H9 (cell line): ENCODE measurements at regions not wholly inside any gene's neighbourhood (a gene's known extent, or its start where the extent isn't known, plus 50 kb on each side); places are given as distances from the start of the nearest gene placed in this dataset.

Experiments used
- DNase-seq: peaks from one replicate; pipeline ENCODE4 v3.0.0-alpha.2; 2017
- H2AFZ ChIP-seq: one replicate; pipeline ENCODE4 v1.6.1; 2013; ENCODE audit warnings: mild to moderate bottlenecking, low read length, control low read depth, moderate library complexity
- H2AK5ac ChIP-seq: 2 replicates; pipeline ENCODE4 v1.6.1; 2013; ENCODE audit warnings: low read length, control low read depth, mixed read lengths; ENCODE audit not compliant: insufficient read length
- H2BK120ac ChIP-seq: one replicate; pipeline ENCODE4 v1.6.1; 2013; ENCODE audit warnings: low read depth, mild to moderate bottlenecking, low read length, control low read depth, inconsistent platforms; ENCODE audit not compliant: poor library complexity, severe bottlenecking
- H2BK12ac ChIP-seq: 2 replicates; pipeline ENCODE4 v1.6.1; 2013; ENCODE audit warnings: low read length, control low read depth, mixed read lengths, low read depth; ENCODE audit not compliant: insufficient read length
- H2BK15ac ChIP-seq: 2 replicates; pipeline ENCODE4 v1.6.1; 2013; ENCODE audit warnings: low read depth, low read length, control low read depth
- H2BK20ac ChIP-seq: one replicate; pipeline ENCODE4 v1.6.1; 2013; ENCODE audit warnings: low read depth, mild to moderate bottlenecking, low read length, control low read depth, inconsistent platforms; ENCODE audit not compliant: poor library complexity, severe bottlenecking
- H2BK5ac ChIP-seq: 2 replicates; pipeline ENCODE4 v1.6.1; 2013; ENCODE audit warnings: low read length, control low read depth, mixed read lengths; ENCODE audit not compliant: insufficient read length
- H3K14ac ChIP-seq: 2 replicates; pipeline ENCODE4 v1.6.1; 2013; ENCODE audit warnings: low read length, control low read depth; ENCODE audit not compliant: insufficient read depth
- H3K18ac ChIP-seq: 2 replicates; pipeline ENCODE4 v1.6.1; 2013; ENCODE audit warnings: low read depth, mild to moderate bottlenecking, mixed read lengths, low read length, control low read depth; ENCODE audit not compliant: insufficient read length
- H3K23ac ChIP-seq: 2 replicates; pipeline ENCODE4 v1.6.1; 2013; ENCODE audit warnings: low read length, control low read depth, mixed read lengths, low read depth; ENCODE audit not compliant: insufficient read length
- H3K23me2 ChIP-seq: 2 replicates; pipeline ENCODE4 v1.6.1; 2013; ENCODE audit warnings: low read depth, mild to moderate bottlenecking, mixed read lengths, low read length, control low read depth; ENCODE audit not compliant: insufficient read length, poor library complexity, severe bottlenecking
- H3K27ac ChIP-seq: 2 replicates; pipeline ENCODE4 v1.5.1; 2013; ENCODE audit warnings: low read length, control low read depth, mixed read lengths, low read depth; ENCODE audit not compliant: insufficient read length
- H3K27me3 ChIP-seq: 2 replicates; pipeline ENCODE4 v1.6.1; 2013; ENCODE audit warnings: low read length, control low read depth, inconsistent platforms; ENCODE audit not compliant: insufficient read depth
- H3K4ac ChIP-seq: 2 replicates; pipeline ENCODE4 v1.6.1; 2013; ENCODE audit warnings: low read depth, mild to moderate bottlenecking, control low read depth, inconsistent platforms, low read length, moderate library complexity
- H3K4me1 ChIP-seq: 2 replicates; pipeline ENCODE4 v1.6.1; 2013; ENCODE audit warnings: low read length, control low read depth, inconsistent platforms; ENCODE audit not compliant: insufficient read depth
- H3K4me2 ChIP-seq: 2 replicates; pipeline ENCODE4 v1.6.1; 2013; ENCODE audit warnings: low read length, control low read depth, mixed read lengths; ENCODE audit not compliant: insufficient read length, insufficient read depth
- H3K56ac ChIP-seq: 2 replicates; pipeline ENCODE4 v1.6.1; 2013; ENCODE audit warnings: low read depth, mild to moderate bottlenecking, mixed read lengths, low read length, control low read depth; ENCODE audit not compliant: insufficient read length
- H3K79me1 ChIP-seq: 2 replicates; pipeline ENCODE4 v1.6.1; 2013; ENCODE audit warnings: low read depth, mild to moderate bottlenecking, moderate library complexity, low read length, control low read depth, inconsistent platforms; ENCODE audit not compliant: insufficient read depth, poor library complexity, severe bottlenecking
- H3K79me2 ChIP-seq: 2 replicates; pipeline ENCODE4 v1.6.1; 2013; ENCODE audit warnings: low read length, control low read depth, inconsistent platforms; ENCODE audit not compliant: insufficient read depth
- H3K9ac ChIP-seq: 2 replicates; pipeline ENCODE4 v1.6.1; 2013; ENCODE audit warnings: low read length, control low read depth, mixed read lengths; ENCODE audit not compliant: insufficient read length; ENCODE audit errors: extremely low read depth
- H3K9me3 ChIP-seq: one replicate; pipeline ENCODE4 v1.6.1; 2013; ENCODE audit warnings: low read depth, low read length, inconsistent platforms; ENCODE audit not compliant: control insufficient read depth
- H3T11ph ChIP-seq: one replicate; pipeline ENCODE4 v1.6.1; 2013; ENCODE audit warnings: mild to moderate bottlenecking, low read length, control low read depth, inconsistent platforms
- H4K20me1 ChIP-seq: one replicate; pipeline ENCODE4 v1.6.1; 2013; ENCODE audit not compliant: control insufficient read depth, insufficient read length, insufficient read depth
- H4K5ac ChIP-seq: 2 replicates; pipeline ENCODE4 v1.6.1; 2013; ENCODE audit warnings: low read depth, mild to moderate bottlenecking, mixed read lengths, low read length, control low read depth; ENCODE audit not compliant: insufficient read length
- H4K8ac ChIP-seq: replicated peaks from 2 replicates; pipeline ENCODE4 v1.6.1; 2013; ENCODE audit warnings: low read length, control low read depth, mixed read lengths, low read depth; ENCODE audit not compliant: insufficient read length
- H4K91ac ChIP-seq: 2 replicates; pipeline ENCODE4 v1.6.1; 2013; ENCODE audit warnings: low read depth, mild to moderate bottlenecking, moderate library complexity, mixed read lengths, low read length, control low read depth; ENCODE audit not compliant: insufficient read length
- H3K27ac Mint-ChIP-seq, 3 experiments: 2 replicates in 2 of 3; 3 replicates in 1 of 3; pipeline ENCODE4 v1.8.0; 2020 to 2021; ENCODE audit warnings: mixed read lengths in 3 of 3, mild to moderate bottlenecking in 1 of 3, moderate library complexity in 1 of 3
- H3K27me3 Mint-ChIP-seq: 2 replicates; pipeline ENCODE4 v1.8.0; 2021; ENCODE audit warnings: low read depth, mild to moderate bottlenecking, moderate library complexity, mixed read lengths
- H3K36me3 Mint-ChIP-seq, 3 experiments: 2 replicates in 2 of 3; 3 replicates in 1 of 3; pipeline ENCODE4 v1.8.0; 2020 to 2021; ENCODE audit warnings: low read depth in 3 of 3, mixed read lengths in 3 of 3; ENCODE audit not compliant: insufficient read depth in 1 of 3
- H3K4me1 Mint-ChIP-seq, 2 experiments: 2 replicates each; pipeline ENCODE4 v1.8.0; 2020; ENCODE audit warnings: mixed read lengths in 2 of 2
- H3K4me3 Mint-ChIP-seq, 2 experiments: 2 replicates in 1 of 2; 3 replicates in 1 of 2; pipeline ENCODE4 v1.8.0; 2020 to 2021; ENCODE audit warnings: mild to moderate bottlenecking in 2 of 2, mixed read lengths in 2 of 2, moderate library complexity in 1 of 2
- H3K9me3 Mint-ChIP-seq, 2 experiments: 2 replicates in 1 of 2; 3 replicates in 1 of 2; pipeline ENCODE4 v1.8.0; 2020; ENCODE audit warnings: mild to moderate bottlenecking in 2 of 2, mixed read lengths in 2 of 2, moderate library complexity in 1 of 2
- CTCF ChIP-seq: fragments of 200-600 bp; sonication (generic); conservative IDR thresholded peaks from 3 replicates; pipeline ENCODE4 v1.8.0; 2021; ENCODE audit warnings: antibody characterized with exemption, mild to moderate bottlenecking
- WGBS: extraction: QIAGEN DNeasy Blood & Tissue Kit; methylation state at CpG from one replicate; pipeline ENCODE4 v1.1.7; 2013; ENCODE audit warnings: missing lambda C conversion rate, low lambda C conversion rate, mixed read lengths; ENCODE audit not compliant: insufficient read length; ENCODE audit errors: extremely low coverage; 5-methylcytosine and 5-hydroxymethylcytosine counted together

GRCh38 chr3:168187233-168187632, 91.5 kb upstream of the GOLIM4 start:
- Histone ChIP-seq H3K4me1 (no peaks in the 10 kb centered on the region), H3K56ac (no peak overlapping the region), H2AK5ac (no peak overlapping the region), H3K14ac (no peak overlapping the region), H3K18ac (no peak overlapping the region), H3K4me2 (no peak overlapping the region), H4K20me1 (no peaks in the 10 kb centered on the region), H2BK120ac (no peak overlapping the region), H4K5ac (no peak overlapping the region), H3K23ac (no peak overlapping the region), H2BK12ac (no peak overlapping the region), H3K79me2 (no peaks in the 10 kb centered on the region), H3K27ac (no peak overlapping the region), H4K91ac (no peak overlapping the region), H3K79me1 (no peaks in the 10 kb centered on the region), H2BK15ac (no peak overlapping the region), H4K8ac (no peak overlapping the region), H3K9ac (no peak overlapping the region), H2BK5ac (no peak overlapping the region), H3T11ph (no peak overlapping the region), H3K9me3 (no peaks in the 10 kb centered on the region), H3K23me2 (no peaks in the 10 kb centered on the region), H3K4ac (no peak overlapping the region), H2AFZ (no peak overlapping the region), H2BK20ac (no peak overlapping the region), H3K27me3 (no peaks in the 10 kb centered on the region)
- TF ChIP-seq CTCF: no peak
- no peak for DNase-seq
- no peak overlapping the region for H3K27ac Mint-ChIP-seq
- H3K36me3 Mint-ChIP-seq: no peaks in the 10 kb centered on the region; a peak in 1 of 7 replicates
- H3K4me1 Mint-ChIP-seq: peaks cover 0 to 3% of the 10 kb centered on the region in 2 experiments; a peak in 1 of 4 replicates
- no peaks in the 10 kb centered on the region for H3K27me3 Mint-ChIP-seq
- no peak overlapping the region for H3K4me3 Mint-ChIP-seq
- no CpG with 5 or more reads among the region's 3 CpGs for WGBS
- no peaks in the 10 kb centered on the region for H3K9me3 Mint-ChIP-seq
